Choroid plexus epithelial cell (primary cell): ENCODE measurements at regions not wholly inside any gene's neighbourhood (a gene's known extent, or its start where the extent isn't known, plus 50 kb on each side); places are given as distances from the start of the nearest gene placed in this dataset.
"Not testable (repeated sequence)": the region's sequence is repeated elsewhere in the genome, so short reads cannot be mapped to it uniquely, and the experiment has no call there.

ENCODE experiments used
- DNase-seq: peaks from one replicate; pipeline ENCODE4 v3.0.0-alpha.2; 2010; ENCODE audit warnings: low read depth
- H3K4me3 ChIP-seq: 2 replicates; pipeline ENCODE4 v1.5.1; 2011; ENCODE audit warnings: low read depth, mild to moderate bottlenecking, control low read depth, low read length, moderate library complexity
- TF ChIP-seq, protein P1 (sequence below): conservative IDR thresholded peaks from 2 replicates; pipeline ENCODE4 v1.5.1; 2011; ENCODE audit warnings: low read depth, mild to moderate bottlenecking, control low read depth, inconsistent platforms, low read length, moderate library complexity

- TF ChIP-seq, protein P1, sequence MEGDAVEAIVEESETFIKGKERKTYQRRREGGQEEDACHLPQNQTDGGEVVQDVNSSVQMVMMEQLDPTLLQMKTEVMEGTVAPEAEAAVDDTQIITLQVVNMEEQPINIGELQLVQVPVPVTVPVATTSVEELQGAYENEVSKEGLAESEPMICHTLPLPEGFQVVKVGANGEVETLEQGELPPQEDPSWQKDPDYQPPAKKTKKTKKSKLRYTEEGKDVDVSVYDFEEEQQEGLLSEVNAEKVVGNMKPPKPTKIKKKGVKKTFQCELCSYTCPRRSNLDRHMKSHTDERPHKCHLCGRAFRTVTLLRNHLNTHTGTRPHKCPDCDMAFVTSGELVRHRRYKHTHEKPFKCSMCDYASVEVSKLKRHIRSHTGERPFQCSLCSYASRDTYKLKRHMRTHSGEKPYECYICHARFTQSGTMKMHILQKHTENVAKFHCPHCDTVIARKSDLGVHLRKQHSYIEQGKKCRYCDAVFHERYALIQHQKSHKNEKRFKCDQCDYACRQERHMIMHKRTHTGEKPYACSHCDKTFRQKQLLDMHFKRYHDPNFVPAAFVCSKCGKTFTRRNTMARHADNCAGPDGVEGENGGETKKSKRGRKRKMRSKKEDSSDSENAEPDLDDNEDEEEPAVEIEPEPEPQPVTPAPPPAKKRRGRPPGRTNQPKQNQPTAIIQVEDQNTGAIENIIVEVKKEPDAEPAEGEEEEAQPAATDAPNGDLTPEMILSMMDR: no peak
- no peak overlapping the region for H3K4me3 ChIP-seq
- no peak for DNase-seq
Observed at GRCh38 chr10:78659598-78659967, 409.2 kb upstream of the ZMIZ1 start.

- TF ChIP-seq, protein P1: no peak
- no peak overlapping the region for H3K4me3 ChIP-seq
- no peak for DNase-seq
Observed at GRCh38 chr10:78660446-78661106, 408.2 kb upstream of the ZMIZ1 start.

DNA sequence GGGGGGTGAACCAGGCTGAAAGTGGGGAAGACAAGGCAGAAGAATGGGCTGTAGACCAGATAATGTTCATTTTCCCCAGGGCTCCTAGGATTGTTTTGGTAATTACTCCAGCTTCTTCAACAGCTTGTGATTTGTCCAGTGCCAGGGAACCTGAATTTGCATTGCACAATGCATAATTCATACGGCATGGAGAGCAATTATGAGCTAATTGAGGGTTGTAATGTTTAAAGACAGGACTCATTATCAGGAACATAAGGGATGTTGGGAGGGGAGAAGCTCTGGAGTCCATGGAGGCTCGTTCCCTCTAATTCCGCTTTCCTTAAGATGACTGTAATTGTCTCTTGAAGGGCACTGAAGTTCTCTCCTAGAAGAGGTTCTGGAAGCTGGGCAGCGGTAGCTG, 405.0 kb upstream of the ZMIZ1 start:
- DNase-seq: no peak
- TF ChIP-seq, protein P1: no peak
- no peak overlapping the region for H3K4me3 ChIP-seq

DNA sequence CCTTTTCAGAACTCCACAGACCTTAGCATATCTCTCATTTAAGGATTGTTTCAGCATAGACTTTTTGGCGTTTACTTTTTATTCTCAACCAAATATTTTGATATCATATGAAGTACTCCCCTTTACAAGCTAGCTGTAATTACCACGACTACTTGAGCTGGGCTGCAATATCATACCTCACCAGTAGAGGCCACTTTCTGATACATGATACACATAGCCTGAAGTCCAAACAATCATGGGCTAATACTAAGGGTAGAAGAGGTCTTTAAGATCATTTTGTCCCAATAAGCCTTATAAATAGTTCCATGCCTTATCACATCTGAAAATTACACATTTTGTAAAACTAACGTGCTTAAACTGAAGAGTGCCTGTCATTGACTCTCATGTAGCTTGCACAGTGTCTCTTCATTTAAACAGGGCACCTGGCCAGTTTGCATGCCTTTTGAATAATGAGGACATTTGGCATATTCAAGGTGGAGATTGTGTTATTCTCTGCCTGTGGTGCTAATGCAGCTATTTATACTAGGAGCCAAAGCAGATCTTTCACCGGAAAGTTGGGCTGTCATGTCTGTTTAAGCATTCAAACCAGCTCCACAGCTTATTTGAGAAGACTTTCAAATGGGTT, 403.7 kb upstream of the ZMIZ1 start:
- no peak overlapping the region for H3K4me3 ChIP-seq
- TF ChIP-seq, protein P1: peak; percentile 63
- peak; percentile 71 for DNase-seq

DNA sequence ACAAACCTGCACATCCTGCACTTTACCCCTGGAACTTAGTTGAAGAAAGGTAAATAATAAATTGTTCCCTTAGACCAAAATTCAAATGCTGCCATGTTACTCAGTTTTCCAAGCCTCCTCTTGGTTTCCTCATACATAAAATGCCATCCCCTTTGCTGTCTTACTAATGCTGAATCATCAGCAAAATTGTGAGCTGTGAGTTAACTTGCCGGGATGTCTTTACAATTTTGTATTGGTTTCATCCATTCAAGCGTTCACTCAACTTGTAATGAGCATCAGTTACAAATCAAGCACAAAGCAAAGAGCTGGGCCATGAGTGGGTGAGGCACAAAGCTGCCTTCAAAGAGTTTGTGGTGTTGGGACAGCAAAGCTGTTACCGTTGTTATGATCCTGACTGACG, 395.8 kb upstream of the ZMIZ1 start:
- TF ChIP-seq, protein P1: no peak
- no peak overlapping the region for H3K4me3 ChIP-seq
- peak; percentile 6 for DNase-seq

DNA sequence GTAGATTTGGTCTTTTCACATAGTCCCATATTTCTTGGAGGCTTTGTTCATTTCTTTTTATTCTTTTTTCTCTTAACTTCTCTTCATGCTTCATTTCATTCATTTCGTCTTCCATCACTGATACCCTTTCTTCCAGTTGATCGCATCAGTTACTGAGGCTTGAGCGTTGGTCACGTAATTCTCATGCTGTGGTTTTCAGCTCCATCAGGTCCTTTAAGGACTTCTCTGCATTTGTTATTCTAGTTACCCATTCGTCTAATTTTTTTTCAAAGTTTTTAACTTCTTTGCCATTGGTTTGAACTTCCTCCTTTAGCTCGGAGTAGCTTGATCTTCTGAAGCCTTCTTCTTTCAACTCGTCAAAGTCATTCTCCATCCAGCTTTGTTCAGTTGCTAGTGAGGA, 387.6 kb upstream of the ZMIZ1 start:
- not testable (repeated sequence) for DNase-seq, H3K4me3 ChIP-seq

GRCh38 chr10:78681986-78682385, 386.8 kb upstream of the ZMIZ1 start:
- DNase-seq, H3K4me3 ChIP-seq: not testable (repeated sequence)

GRCh38 chr10:78684947-78685346, 383.8 kb upstream of the ZMIZ1 start:
- TF ChIP-seq, protein P1: no peak
- DNase-seq: no peak
- no peak overlapping the region for H3K4me3 ChIP-seq
